HL-60 (cell line): ENCODE measurements at regions not wholly inside any gene's neighbourhood (a gene's known extent, or its start where the extent isn't known, plus 50 kb on each side); places are given as distances from the start of the nearest gene placed in this dataset.

Source experiments
- POLR2AphosphoS5 ChIP-seq: IDR thresholded peaks from 2 replicates; pipeline ENCODE4 v1.6.1; 2012; ENCODE audit warnings: low read depth
- SPI1 ChIP-seq: IDR thresholded peaks from 2 replicates; pipeline ENCODE4 v1.6.1; 2012; ENCODE audit warnings: low read depth, mild to moderate bottlenecking, borderline replicate concordance
- TF ChIP-seq, protein P1 (sequence below): IDR thresholded peaks from one replicate; pipeline ENCODE4 v1.5.1; 2011; ENCODE audit warnings: low read length, control low read depth, inconsistent platforms; ENCODE audit not compliant: insufficient read depth

DNA sequence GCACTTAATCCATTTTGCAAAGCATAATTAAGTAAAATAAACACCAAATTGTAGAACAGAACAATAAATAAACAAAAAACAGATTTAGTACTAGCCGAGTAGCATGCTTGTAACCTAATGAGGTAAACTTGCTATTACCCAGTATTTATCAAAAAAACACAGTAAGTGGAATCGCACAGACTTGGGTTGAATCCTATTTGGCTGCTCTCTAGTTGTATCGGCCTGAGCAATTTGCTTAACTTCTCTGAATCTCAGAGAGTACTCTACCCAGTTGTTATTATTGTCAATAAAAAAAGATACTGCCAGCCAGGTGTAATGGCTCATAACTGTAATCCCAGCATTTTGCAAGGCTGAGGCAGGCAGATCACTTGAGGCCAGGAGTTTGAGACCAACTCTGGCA, 664.3 kb downstream of the ADGRL2 start:
- TF ChIP-seq, protein P1, sequence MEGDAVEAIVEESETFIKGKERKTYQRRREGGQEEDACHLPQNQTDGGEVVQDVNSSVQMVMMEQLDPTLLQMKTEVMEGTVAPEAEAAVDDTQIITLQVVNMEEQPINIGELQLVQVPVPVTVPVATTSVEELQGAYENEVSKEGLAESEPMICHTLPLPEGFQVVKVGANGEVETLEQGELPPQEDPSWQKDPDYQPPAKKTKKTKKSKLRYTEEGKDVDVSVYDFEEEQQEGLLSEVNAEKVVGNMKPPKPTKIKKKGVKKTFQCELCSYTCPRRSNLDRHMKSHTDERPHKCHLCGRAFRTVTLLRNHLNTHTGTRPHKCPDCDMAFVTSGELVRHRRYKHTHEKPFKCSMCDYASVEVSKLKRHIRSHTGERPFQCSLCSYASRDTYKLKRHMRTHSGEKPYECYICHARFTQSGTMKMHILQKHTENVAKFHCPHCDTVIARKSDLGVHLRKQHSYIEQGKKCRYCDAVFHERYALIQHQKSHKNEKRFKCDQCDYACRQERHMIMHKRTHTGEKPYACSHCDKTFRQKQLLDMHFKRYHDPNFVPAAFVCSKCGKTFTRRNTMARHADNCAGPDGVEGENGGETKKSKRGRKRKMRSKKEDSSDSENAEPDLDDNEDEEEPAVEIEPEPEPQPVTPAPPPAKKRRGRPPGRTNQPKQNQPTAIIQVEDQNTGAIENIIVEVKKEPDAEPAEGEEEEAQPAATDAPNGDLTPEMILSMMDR = no peak
- no peak for TF ChIP-seq SPI1
- no peak for TF ChIP-seq POLR2AphosphoS5
